ENCODE measurements at regions not wholly inside any gene's neighbourhood (a gene's known extent, or its start where the extent isn't known, plus 50 kb on each side); places are given as distances from the start of the nearest gene placed in this dataset.
"Not testable (repeated sequence)": the region's sequence is repeated elsewhere in the genome, so short reads cannot be mapped to it uniquely, and the experiment has no call there.

- TF ChIP-seq, protein P1, sequence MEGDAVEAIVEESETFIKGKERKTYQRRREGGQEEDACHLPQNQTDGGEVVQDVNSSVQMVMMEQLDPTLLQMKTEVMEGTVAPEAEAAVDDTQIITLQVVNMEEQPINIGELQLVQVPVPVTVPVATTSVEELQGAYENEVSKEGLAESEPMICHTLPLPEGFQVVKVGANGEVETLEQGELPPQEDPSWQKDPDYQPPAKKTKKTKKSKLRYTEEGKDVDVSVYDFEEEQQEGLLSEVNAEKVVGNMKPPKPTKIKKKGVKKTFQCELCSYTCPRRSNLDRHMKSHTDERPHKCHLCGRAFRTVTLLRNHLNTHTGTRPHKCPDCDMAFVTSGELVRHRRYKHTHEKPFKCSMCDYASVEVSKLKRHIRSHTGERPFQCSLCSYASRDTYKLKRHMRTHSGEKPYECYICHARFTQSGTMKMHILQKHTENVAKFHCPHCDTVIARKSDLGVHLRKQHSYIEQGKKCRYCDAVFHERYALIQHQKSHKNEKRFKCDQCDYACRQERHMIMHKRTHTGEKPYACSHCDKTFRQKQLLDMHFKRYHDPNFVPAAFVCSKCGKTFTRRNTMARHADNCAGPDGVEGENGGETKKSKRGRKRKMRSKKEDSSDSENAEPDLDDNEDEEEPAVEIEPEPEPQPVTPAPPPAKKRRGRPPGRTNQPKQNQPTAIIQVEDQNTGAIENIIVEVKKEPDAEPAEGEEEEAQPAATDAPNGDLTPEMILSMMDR (IDR thresholded peaks at IDR 0.05; ENCODE audit: control insufficient read depth, insufficient read depth, low read depth, low read length, missing control alignments): no peak
- DNase-seq (ENCODE audit: low read depth): no peak
- H3K4me3 ChIP-seq (ENCODE audit: control insufficient read depth, low read depth, low read length): no peak overlapping the region
Observed at GRCh38 chr16:85446951-85447692, 166.0 kb upstream of the GSE1 start.

- TF ChIP-seq, protein P1 (IDR thresholded peaks at IDR 0.05; ENCODE audit: control insufficient read depth, insufficient read depth, low read depth, low read length, missing control alignments): no peak
- DNase-seq (ENCODE audit: low read depth): no peak
Observed at GRCh38 chr16:85447693-85448313, 165.3 kb upstream of the GSE1 start.

DNA sequence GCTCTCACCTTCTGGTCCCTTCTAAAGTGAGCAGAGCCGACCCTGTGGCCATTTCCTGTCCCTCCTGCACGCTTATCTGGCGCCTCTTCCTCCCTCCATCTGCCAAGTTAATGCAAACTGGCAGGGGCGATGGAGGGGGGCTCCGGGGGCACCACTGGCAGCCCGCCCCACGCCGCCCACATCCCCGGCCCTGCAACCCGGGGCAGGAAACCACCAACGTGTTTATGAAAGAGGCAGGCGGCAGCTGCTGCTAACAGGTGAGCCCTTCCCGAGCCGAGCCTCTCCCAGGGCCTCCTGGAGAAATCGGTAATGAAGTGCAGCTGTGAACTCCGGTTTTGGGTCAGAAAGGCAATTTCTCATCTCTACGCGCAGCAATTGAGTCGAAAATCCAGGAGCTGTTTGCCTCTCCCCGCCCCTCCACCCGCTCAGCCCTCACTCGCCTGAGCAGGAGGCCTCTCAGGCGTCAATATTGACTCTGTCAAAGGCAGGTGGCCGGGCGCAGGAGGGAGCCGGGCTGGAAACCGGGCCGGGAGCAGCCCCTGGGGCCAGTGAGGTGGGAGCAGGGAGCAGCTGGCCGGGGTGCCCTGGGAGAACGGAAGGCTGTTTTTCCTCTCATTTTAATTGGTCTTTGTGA, 164.4 kb upstream of the GSE1 start:
- H3K4me3 ChIP-seq (ENCODE audit: control insufficient read depth, low read depth, low read length): no peak overlapping the region
- DNase-seq (ENCODE audit: low read depth): no peak

More at GRCh38 chr16:85447693-85448313, 165.3 kb upstream of the GSE1 start:
- no peak overlapping the region for H3K4me3 ChIP-seq (ENCODE audit: control insufficient read depth, low read depth, low read length)

DNA sequence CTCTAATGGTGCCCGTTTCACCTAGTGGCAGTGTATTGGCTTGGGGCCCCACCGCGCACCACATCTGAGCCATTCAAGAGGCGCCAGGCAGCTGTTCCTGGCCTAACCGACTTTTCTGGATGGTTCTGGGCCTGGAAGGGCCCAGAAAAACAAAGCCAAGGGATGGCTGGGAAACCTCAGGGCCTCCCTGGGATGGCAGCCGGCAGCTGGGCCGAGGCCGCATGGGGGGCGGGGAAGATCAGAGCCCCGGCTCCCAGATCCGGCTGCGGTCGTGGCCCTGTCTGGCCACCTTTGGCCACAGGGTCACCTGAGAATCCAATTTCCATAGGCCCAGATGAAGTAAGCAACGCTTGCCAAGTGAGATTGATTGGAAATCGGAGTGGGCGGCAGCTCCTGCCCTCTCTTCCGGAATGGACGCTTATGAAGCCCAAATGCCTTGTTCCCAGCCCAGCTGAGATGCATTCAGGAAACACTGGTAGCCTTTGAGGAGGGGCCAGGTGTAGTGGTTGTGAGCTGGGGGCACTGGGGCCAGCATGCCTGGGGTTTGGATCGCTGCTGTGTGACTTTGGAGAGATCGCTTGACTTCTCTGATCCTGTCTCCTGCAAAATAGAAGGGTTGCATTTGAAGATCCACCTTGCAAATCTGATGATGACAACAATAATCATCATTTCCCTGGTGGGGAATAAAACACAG, 163.8 kb upstream of the GSE1 start:
- no peak for DNase-seq (ENCODE audit: low read depth)
- no peak overlapping the region for H3K4me3 ChIP-seq (ENCODE audit: control insufficient read depth, low read depth, low read length)
- TF ChIP-seq, protein P1 (IDR thresholded peaks at IDR 0.05; ENCODE audit: control insufficient read depth, insufficient read depth, low read depth, low read length, missing control alignments): no peak

More for the DNA sequence above, 164.4 kb upstream of the GSE1 start:
- TF ChIP-seq, protein P1 (IDR thresholded peaks at IDR 0.05; ENCODE audit: control insufficient read depth, insufficient read depth, low read depth, low read length, missing control alignments): no peak

- DNase-seq (ENCODE audit: low read depth): no peak
- no peak overlapping the region for H3K4me3 ChIP-seq (ENCODE audit: control insufficient read depth, low read depth, low read length)
- TF ChIP-seq, protein P1 (IDR thresholded peaks at IDR 0.05; ENCODE audit: control insufficient read depth, insufficient read depth, low read depth, low read length, missing control alignments): no peak
Observed at GRCh38 chr16:85449885-85450245, 163.3 kb upstream of the GSE1 start.

- not testable (repeated sequence) for H3K4me3 ChIP-seq (ENCODE audit: control insufficient read depth, low read depth, low read length); DNase-seq (ENCODE audit: low read depth)
Observed at GRCh38 chr16:85451142-85451541, 162.0 kb upstream of the GSE1 start.
